ENCODE measurements at regions not wholly inside any gene's neighbourhood (a gene's known extent, or its start where the extent isn't known, plus 50 kb on each side); places are given as distances from the start of the nearest gene placed in this dataset.

DNA sequence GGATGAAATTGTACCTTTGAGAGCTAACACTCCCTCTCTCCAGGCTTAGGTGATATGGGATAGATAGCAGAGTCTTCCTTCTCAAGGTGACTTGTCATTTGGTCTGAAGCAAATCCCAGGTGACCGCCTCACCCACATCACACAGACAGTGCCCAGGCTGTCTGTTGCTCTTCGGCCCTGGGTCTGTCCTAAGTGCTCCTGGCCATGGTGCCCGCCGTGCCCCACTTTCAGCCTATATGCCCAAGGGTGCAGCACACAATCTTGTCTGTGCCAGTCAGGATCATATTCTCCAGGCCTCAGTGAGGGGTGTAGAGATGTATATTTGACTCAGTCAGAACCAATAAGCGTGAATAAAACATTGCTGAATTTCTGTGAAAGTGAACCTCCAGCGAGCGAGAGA is 326.8 kb downstream of the DYSF start:
- POLR2A ChIA-PET = interaction anchor here (0.6 to 1.0 kb wide), 3 partner anchors 15 to 963 kb away, joined by 3 to 7 read pairs (median 3); no protein-coding TSS in a partner anchor
- in situ Hi-C loops (cut with HindIII; ENCODE audit: low pct_unique_long_range_greater_than_20kb, low sequenced_read_pairs) = no loop called here
- no peaks in the 10 kb centered on the region for H3K27me3 ChIP-seq (ENCODE audit: control insufficient read depth, insufficient read depth, low read length)
- BruUV-seq (replicated peaks) = no TSS peak
- no peaks in the 10 kb centered on the region for H3K36me3 ChIP-seq (ENCODE audit: control insufficient read depth, insufficient read depth, low read length)
- no peak overlapping the region for H3K4me3 ChIP-seq (ENCODE audit: low read depth in 2 of 2, low read length in 2 of 2)
- intact Hi-C loops (cut with micrococcal nuclease; ENCODE audit: unreplicated experiment) = no loop called here
- TF ChIP-seq SIN3A (IDR thresholded peaks at IDR 0.05; ENCODE audit: borderline replicate concordance, insufficient read depth, low read depth, low read length) (no peak), POLR2AphosphoS5 (IDR thresholded peaks at IDR 0.05; ENCODE audit: low read depth, low read length) (no peak), TCF7L2 (IDR thresholded peaks at IDR 0.05; ENCODE audit: low read depth, low read length) (no peak)
- TF ChIP-seq, protein P1, sequence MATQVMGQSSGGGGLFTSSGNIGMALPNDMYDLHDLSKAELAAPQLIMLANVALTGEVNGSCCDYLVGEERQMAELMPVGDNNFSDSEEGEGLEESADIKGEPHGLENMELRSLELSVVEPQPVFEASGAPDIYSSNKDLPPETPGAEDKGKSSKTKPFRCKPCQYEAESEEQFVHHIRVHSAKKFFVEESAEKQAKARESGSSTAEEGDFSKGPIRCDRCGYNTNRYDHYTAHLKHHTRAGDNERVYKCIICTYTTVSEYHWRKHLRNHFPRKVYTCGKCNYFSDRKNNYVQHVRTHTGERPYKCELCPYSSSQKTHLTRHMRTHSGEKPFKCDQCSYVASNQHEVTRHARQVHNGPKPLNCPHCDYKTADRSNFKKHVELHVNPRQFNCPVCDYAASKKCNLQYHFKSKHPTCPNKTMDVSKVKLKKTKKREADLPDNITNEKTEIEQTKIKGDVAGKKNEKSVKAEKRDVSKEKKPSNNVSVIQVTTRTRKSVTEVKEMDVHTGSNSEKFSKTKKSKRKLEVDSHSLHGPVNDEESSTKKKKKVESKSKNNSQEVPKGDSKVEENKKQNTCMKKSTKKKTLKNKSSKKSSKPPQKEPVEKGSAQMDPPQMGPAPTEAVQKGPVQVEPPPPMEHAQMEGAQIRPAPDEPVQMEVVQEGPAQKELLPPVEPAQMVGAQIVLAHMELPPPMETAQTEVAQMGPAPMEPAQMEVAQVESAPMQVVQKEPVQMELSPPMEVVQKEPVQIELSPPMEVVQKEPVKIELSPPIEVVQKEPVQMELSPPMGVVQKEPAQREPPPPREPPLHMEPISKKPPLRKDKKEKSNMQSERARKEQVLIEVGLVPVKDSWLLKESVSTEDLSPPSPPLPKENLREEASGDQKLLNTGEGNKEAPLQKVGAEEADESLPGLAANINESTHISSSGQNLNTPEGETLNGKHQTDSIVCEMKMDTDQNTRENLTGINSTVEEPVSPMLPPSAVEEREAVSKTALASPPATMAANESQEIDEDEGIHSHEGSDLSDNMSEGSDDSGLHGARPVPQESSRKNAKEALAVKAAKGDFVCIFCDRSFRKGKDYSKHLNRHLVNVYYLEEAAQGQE (IDR thresholded peaks at IDR 0.05; ENCODE audit: insufficient read depth in 1 of 2, low read depth in 2 of 2, low read length in 1 of 2) = no peak
- TF ChIP-seq, protein P2, sequence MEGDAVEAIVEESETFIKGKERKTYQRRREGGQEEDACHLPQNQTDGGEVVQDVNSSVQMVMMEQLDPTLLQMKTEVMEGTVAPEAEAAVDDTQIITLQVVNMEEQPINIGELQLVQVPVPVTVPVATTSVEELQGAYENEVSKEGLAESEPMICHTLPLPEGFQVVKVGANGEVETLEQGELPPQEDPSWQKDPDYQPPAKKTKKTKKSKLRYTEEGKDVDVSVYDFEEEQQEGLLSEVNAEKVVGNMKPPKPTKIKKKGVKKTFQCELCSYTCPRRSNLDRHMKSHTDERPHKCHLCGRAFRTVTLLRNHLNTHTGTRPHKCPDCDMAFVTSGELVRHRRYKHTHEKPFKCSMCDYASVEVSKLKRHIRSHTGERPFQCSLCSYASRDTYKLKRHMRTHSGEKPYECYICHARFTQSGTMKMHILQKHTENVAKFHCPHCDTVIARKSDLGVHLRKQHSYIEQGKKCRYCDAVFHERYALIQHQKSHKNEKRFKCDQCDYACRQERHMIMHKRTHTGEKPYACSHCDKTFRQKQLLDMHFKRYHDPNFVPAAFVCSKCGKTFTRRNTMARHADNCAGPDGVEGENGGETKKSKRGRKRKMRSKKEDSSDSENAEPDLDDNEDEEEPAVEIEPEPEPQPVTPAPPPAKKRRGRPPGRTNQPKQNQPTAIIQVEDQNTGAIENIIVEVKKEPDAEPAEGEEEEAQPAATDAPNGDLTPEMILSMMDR (IDR thresholded peaks at IDR 0.05) = no peak
- DNase-seq (ENCODE audit: low read depth, low spot score) = no peak
- ATAC-seq = no peak
- H3K4me1 ChIP-seq (ENCODE audit: control insufficient read depth, insufficient read depth, low read length) = peaks cover 10% of the 10 kb centered on the region
- CTCF ChIA-PET = interaction anchor here (0.7 kb wide), 2 partner anchors 109 to 489 kb away, joined by 4 to 7 read pairs; no protein-coding TSS in a partner anchor
- H3K9me3 ChIP-seq (ENCODE audit: control insufficient read depth, insufficient read depth, low read depth, low read length) = no peaks in the 10 kb centered on the region
- H3K27ac ChIP-seq (ENCODE audit: low read length) = no peak overlapping the region

DNA sequence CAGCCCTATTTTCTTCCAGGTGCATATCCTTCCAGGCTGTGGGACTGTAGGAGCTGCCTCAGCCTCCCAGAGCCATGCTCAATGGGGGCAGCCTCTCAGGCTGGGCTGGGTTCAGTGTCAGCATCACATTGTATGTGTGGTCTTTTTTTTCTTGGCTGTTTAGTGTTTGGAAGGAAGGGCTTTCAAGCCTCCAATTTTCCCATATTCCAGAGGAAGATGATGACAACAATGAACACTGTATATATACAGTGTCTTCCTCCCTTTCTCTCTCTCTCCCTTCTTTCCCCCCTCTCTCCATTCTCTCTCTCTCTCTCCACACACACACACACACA is 326.4 kb downstream of the DYSF start:
- H3K9me3 ChIP-seq (ENCODE audit: control insufficient read depth, insufficient read depth, low read depth, low read length) = no peaks in the 10 kb centered on the region
- no peak overlapping the region for H3K27ac ChIP-seq (ENCODE audit: low read length)
- no TSS peak for BruUV-seq (replicated peaks)
- CTCF ChIA-PET = interaction anchor here (0.7 kb wide), 2 partner anchors 109 to 490 kb away, joined by 4 to 7 read pairs; no protein-coding TSS in a partner anchor
- no peak for TF ChIP-seq TCF7L2 (IDR thresholded peaks at IDR 0.05; ENCODE audit: low read depth, low read length)
- TF ChIP-seq, protein P1 (IDR thresholded peaks at IDR 0.05; ENCODE audit: insufficient read depth in 1 of 2, low read depth in 2 of 2, low read length in 1 of 2) = no peak
- no peak for TF ChIP-seq SIN3A (IDR thresholded peaks at IDR 0.05; ENCODE audit: borderline replicate concordance, insufficient read depth, low read depth, low read length)
- TF ChIP-seq POLR2AphosphoS5 (IDR thresholded peaks at IDR 0.05; ENCODE audit: low read depth, low read length) = no peak
- TF ChIP-seq, protein P2 (IDR thresholded peaks at IDR 0.05) = no peak
- in situ Hi-C loops (cut with HindIII; ENCODE audit: low pct_unique_long_range_greater_than_20kb, low sequenced_read_pairs) (no loop called here), intact Hi-C loops (cut with micrococcal nuclease; ENCODE audit: unreplicated experiment) (no loop called here)
- ATAC-seq = no peak
- DNase-seq (ENCODE audit: low read depth, low spot score) = no peak
- no peak overlapping the region for H3K4me3 ChIP-seq (ENCODE audit: low read depth in 2 of 2, low read length in 2 of 2)
- peaks cover 6% of the 10 kb centered on the region for H3K4me1 ChIP-seq (ENCODE audit: control insufficient read depth, insufficient read depth, low read length)
- H3K27me3 ChIP-seq (ENCODE audit: control insufficient read depth, insufficient read depth, low read length) = no peaks in the 10 kb centered on the region
- POLR2A ChIA-PET = no interaction called here
- no peaks in the 10 kb centered on the region for H3K36me3 ChIP-seq (ENCODE audit: control insufficient read depth, insufficient read depth, low read length)
